ENCODE measurements at regions not wholly inside any gene's neighbourhood (a gene's known extent, or its start where the extent isn't known, plus 50 kb on each side); places are given as distances from the start of the nearest gene placed in this dataset.

DNA sequence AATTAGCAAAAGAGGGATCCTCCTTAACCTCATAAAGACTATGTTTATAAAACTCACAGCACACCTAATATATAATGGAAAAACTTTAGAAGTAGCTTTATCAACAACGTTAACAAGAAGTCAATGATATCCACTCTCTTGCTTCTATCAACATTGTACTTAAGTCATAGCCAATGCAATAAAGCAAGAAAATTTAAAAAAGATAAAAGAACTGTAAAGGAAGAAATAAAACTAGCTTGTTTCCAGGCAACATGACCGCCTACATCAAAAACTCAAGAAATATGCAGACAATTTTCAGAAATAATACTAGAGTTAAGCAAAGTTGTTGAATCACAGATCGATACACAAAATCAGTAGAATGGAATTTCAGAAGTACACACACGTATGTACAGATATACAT is 375.5 kb upstream of the SPRED2 start:
- FAIRE-seq = no peak
- H3K27me3 Mint-ChIP-seq (ENCODE audit: low read depth, unreplicated experiment) = no peaks in the 10 kb centered on the region
- no peaks in the 10 kb centered on the region for H3K36me3 Mint-ChIP-seq (ENCODE audit: low read depth, unreplicated experiment)

DNA sequence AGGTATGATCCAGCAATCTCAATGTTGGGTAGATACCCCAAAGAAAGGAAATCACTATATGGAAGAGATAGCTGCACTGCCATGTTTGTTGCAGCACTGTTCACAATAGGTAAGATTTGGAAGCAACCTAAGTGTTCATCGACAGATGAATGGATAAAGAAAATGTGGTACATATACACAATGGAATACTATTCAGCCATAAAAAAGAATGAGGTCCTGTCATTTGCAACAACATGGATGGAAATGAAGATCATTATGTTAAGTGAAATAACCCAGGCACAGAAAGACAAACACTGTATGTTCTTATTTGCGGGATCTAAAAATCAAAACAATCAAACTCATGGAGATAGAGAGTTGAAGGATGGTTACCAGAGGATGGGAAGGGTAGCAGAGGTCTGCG is 372.4 kb upstream of the SPRED2 start:
- H3K79me2 ChIP-seq (ENCODE audit: insufficient read depth, low read length) = no peaks in the 10 kb centered on the region
- H3K9me3 ChIP-seq (ENCODE audit: insufficient read depth, low read depth, low read length) = no peaks in the 10 kb centered on the region
- no peaks in the 10 kb centered on the region for H3K4me1 Mint-ChIP-seq (ENCODE audit: low read depth, unreplicated experiment)
- no peak overlapping the region for H3K4me3 Mint-ChIP-seq (ENCODE audit: unreplicated experiment)
- no peak for FAIRE-seq
- H3K27me3 ChIP-seq (ENCODE audit: insufficient read depth, low read length) = no peaks in the 10 kb centered on the region
- no peaks in the 10 kb centered on the region for H3K27me3 Mint-ChIP-seq (ENCODE audit: low read depth, unreplicated experiment)
- no peaks in the 10 kb centered on the region for H3K4me1 ChIP-seq (ENCODE audit: insufficient read depth, low read length)
- no peak overlapping the region for H3K4me3 ChIP-seq (ENCODE audit: insufficient read depth, low read depth, low read length)
- H2AFZ ChIP-seq (ENCODE audit: low read depth, low read length) = no peak overlapping the region
- no peak overlapping the region for H3K9ac ChIP-seq (ENCODE audit: low read length)
- TF ChIP-seq CTCF (IDR thresholded peaks at IDR 0.05; ENCODE audit: insufficient read depth, low read depth, low read length) (no peak), EZH2 (IDR thresholded peaks at IDR 0.05; ENCODE audit: insufficient read depth, low read length) (no peak)
- no peak for DNase-seq (ENCODE audit: low read depth)
- H3K9me3 Mint-ChIP-seq (ENCODE audit: unreplicated experiment) = peaks cover 2% of the 10 kb centered on the region
- no peak overlapping the region for H3K27ac ChIP-seq (ENCODE audit: low read depth, low read length)
- H4K20me1 ChIP-seq (ENCODE audit: insufficient read depth, low read length) = no peaks in the 10 kb centered on the region
- no peak overlapping the region for H3K27ac Mint-ChIP-seq (ENCODE audit: unreplicated experiment)
- H3K36me3 ChIP-seq (ENCODE audit: insufficient read depth, low read length) = no peaks in the 10 kb centered on the region
- H3K36me3 Mint-ChIP-seq (ENCODE audit: low read depth, unreplicated experiment) = no peaks in the 10 kb centered on the region
- H3K4me2 ChIP-seq (ENCODE audit: low read length) = no peak overlapping the region

More for the DNA sequence above, 375.5 kb upstream of the SPRED2 start:
- Histone ChIP-seq H3K79me2 (ENCODE audit: insufficient read depth, low read length) (no peaks in the 10 kb centered on the region), H3K9ac (ENCODE audit: low read length) (no peak overlapping the region), H3K36me3 (ENCODE audit: insufficient read depth, low read length) (no peaks in the 10 kb centered on the region), H2AFZ (ENCODE audit: low read depth, low read length) (no peak overlapping the region), H3K27ac (ENCODE audit: low read depth, low read length) (no peak overlapping the region), H3K27me3 (ENCODE audit: insufficient read depth, low read length) (no peaks in the 10 kb centered on the region), H3K4me3 (ENCODE audit: insufficient read depth, low read depth, low read length) (no peak overlapping the region), H3K4me1 (ENCODE audit: insufficient read depth, low read length) (no peaks in the 10 kb centered on the region), H3K4me2 (ENCODE audit: low read length) (no peak overlapping the region), H3K9me3 (ENCODE audit: insufficient read depth, low read depth, low read length) (no peaks in the 10 kb centered on the region), H4K20me1 (ENCODE audit: insufficient read depth, low read length) (no peaks in the 10 kb centered on the region)
- Mint-ChIP-seq H3K4me3 (ENCODE audit: unreplicated experiment) (no peak overlapping the region), H3K4me1 (ENCODE audit: low read depth, unreplicated experiment) (no peaks in the 10 kb centered on the region), H3K27ac (ENCODE audit: unreplicated experiment) (no peak overlapping the region), H3K9me3 (ENCODE audit: unreplicated experiment) (peaks cover 2% of the 10 kb centered on the region)
- no peak for DNase-seq (ENCODE audit: low read depth)
- TF ChIP-seq EZH2 (IDR thresholded peaks at IDR 0.05; ENCODE audit: insufficient read depth, low read length) = no peak
- no peak for TF ChIP-seq CTCF (IDR thresholded peaks at IDR 0.05; ENCODE audit: insufficient read depth, low read depth, low read length)

DNA sequence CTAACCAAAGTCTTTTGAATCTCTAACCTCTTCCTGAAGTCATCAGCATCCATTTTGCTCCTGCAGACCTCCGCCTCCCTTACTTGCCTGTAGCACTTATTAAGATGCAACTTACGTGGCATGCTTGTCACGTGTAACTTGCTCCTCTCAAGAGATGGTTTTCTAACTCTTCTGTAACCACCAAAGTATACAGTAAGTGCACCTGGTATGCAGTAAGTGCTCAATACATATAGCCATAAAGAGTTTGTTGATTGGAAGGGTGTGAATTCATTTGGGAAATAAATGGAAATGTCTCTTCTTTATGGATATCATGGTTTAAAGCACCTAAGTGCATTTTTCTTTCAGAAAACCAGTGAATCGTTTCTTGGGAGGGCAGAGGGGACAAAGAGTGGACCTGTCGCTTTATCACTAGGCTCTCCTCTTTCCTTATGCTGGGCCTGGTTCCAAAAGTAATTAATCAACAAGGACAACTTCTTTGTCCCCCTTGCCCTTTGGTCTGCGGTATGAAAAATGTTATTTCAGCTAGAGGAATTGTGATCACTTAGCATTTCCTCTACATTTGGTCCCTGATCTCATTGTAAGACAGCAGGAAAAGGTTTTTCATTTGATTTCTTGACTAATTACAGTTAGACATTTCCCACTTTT is 370.0 kb upstream of the SPRED2 start:
- no peaks in the 10 kb centered on the region for H4K20me1 ChIP-seq (ENCODE audit: insufficient read depth, low read length)
- Mint-ChIP-seq H3K27me3 (ENCODE audit: low read depth, unreplicated experiment) (no peaks in the 10 kb centered on the region), H3K4me1 (ENCODE audit: low read depth, unreplicated experiment) (no peaks in the 10 kb centered on the region), H3K9me3 (ENCODE audit: unreplicated experiment) (peaks cover 2% of the 10 kb centered on the region), H3K27ac (ENCODE audit: unreplicated experiment) (no peak overlapping the region), H3K36me3 (ENCODE audit: low read depth, unreplicated experiment) (no peaks in the 10 kb centered on the region), H3K4me3 (ENCODE audit: unreplicated experiment) (no peak overlapping the region)
- no peak for TF ChIP-seq EZH2 (IDR thresholded peaks at IDR 0.05; ENCODE audit: insufficient read depth, low read length)
- no peak for TF ChIP-seq CTCF (IDR thresholded peaks at IDR 0.05; ENCODE audit: insufficient read depth, low read depth, low read length)
- H3K36me3 ChIP-seq (ENCODE audit: insufficient read depth, low read length) = no peaks in the 10 kb centered on the region
- H3K27ac ChIP-seq (ENCODE audit: low read depth, low read length) = no peak overlapping the region
- FAIRE-seq = no peak
- H3K4me1 ChIP-seq (ENCODE audit: insufficient read depth, low read length) = no peaks in the 10 kb centered on the region
- no peaks in the 10 kb centered on the region for H3K9me3 ChIP-seq (ENCODE audit: insufficient read depth, low read depth, low read length)
- H3K4me2 ChIP-seq (ENCODE audit: low read length) = no peak overlapping the region
- H3K4me3 ChIP-seq (ENCODE audit: insufficient read depth, low read depth, low read length) = no peak overlapping the region
- H3K9ac ChIP-seq (ENCODE audit: low read length) = no peak overlapping the region
- DNase-seq (ENCODE audit: low read depth) = no peak
- no peaks in the 10 kb centered on the region for H3K27me3 ChIP-seq (ENCODE audit: insufficient read depth, low read length)
- H2AFZ ChIP-seq (ENCODE audit: low read depth, low read length) = no peak overlapping the region
- no peaks in the 10 kb centered on the region for H3K79me2 ChIP-seq (ENCODE audit: insufficient read depth, low read length)
